ENCODE measurements at regions not wholly inside any gene's neighbourhood (a gene's known extent, or its start where the extent isn't known, plus 50 kb on each side); places are given as distances from the start of the nearest gene placed in this dataset.
A peak's percentile ranks its signal among the peaks of the same experiment; 100 is the strongest.
"Not testable (repeated sequence)": the region's sequence is repeated elsewhere in the genome, so short reads cannot be mapped to it uniquely, and the experiment has no call there.

- no peak for DNase-seq
Observed at GRCh38 chr2:164024396-164024795, 288.6 kb upstream of the FIGN start.

DNA sequence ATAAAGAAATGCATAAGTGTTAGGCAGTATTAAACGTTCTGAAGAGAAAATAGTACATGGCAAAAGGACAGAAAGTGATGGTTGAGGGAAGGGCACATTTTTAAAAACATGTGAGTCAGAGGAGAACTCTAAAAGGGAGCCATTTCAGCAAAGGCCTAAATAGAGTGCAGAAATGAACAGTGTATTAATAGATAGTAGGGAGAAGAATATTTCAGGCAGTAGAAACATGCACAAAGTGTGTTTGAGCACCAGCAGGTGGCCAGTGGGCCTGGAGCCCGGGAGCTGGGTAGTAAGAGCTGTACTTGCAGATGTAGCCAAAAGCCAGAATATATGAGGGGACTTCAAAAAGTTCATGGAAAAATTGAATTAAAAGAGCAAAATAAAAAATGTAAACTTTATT is 288.1 kb upstream of the FIGN start:
- no peak for DNase-seq

- no peak for DNase-seq
Observed at GRCh38 chr2:164015328-164016123, 279.7 kb upstream of the FIGN start.

GRCh38 chr2:164014791-164015190 is 279.0 kb upstream of the FIGN start:
- no peak for DNase-seq

DNA sequence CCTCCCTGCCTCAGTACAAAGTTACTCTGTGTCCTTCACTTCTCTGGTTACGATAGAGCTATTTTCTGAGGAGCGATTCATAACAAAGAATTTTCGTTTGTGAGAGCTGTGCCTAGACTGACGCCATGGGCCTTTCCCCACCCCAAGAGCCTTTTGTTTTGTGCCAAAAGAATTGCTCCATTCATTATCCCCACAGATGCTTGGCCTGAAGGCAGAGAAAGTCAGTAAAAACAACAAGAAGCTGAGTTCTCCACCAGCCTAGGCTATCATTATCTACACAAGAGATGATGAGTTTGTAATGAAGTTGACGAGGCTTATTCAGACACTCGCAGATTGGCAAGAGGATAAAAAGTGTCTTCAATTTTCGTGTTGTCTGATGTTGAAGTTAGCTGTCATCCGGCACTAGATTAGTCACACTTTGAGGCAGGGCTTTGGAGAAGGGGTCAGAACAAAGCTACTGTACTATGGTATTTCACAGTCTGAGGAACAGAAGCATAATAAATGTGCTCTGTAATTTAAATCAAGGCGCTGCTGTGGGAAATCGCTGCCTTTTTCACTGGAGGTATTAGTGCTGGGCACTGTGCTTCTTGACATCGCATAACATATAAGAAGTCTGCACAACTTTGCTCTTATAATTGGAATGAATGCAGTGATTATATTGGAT is 278.4 kb upstream of the FIGN start:
- DNase-seq: no peak

DNA sequence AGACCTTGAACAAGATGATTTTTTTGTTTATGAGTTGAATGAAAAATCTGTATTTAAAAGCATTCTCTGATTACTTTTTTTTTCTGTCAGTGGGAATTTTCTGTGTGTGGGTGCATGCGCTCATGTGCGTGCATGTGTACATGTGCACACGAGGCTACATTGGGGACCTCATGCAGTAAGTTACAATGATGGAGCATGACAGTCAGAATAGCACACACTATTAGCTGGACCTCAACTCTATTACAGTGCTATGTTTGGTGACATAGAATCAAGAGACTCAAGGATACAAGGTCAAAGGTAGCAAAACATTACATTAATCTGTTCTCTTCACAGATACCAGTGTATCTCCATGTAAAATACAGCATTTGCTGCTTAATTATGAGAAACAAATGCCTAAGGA is 276.8 kb upstream of the FIGN start:
- DNase-seq: no peak

GRCh38 chr2:164009756-164010337 is 274.0 kb upstream of the FIGN start:
- DNase-seq: no peak

GRCh38 chr2:164008752-164009151 is 272.9 kb upstream of the FIGN start:
- no peak for DNase-seq

- no peak for DNase-seq
Observed at GRCh38 chr2:164006704-164007103, 270.9 kb upstream of the FIGN start.

DNA sequence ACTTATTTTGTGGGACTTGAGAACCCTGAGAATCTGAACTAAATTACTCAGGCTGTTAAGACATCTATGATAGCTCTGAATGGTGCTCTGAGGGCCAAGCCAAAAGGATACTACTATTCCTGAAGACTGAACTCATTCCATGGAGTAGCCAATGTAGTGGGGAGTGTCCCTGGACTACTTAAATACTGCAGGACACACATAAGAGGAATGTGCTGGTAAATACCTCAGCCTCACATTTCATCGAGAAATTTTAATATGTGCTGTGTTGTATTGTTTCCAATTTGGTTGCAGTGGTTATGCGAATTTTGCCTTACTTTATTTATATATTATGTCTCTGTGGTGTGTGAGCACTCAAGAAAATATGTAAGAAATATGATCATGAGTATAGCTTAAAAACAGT is 264.4 kb upstream of the FIGN start:
- no peak for DNase-seq

DNA sequence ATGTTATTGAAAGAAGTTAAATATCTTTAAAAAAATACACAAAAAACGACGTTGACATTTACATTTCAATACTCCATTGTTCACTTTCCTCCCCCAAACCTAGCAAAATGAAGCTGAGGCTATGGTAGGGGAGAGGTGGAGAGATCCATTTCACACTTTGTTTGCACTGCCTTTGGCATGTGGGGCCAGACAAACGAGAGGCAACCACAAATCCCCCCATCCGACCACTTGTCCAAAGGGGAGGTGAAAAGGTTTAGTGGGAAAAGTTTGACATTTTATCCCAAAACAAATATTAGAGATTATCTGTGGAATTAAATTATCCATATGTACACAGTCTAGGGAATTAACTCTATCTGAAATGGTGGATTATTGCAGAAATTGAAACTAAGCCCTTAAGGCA is 261.7 kb upstream of the FIGN start:
- no peak for DNase-seq

GRCh38 chr2:163990541-163990940 is 254.7 kb upstream of the FIGN start:
- no peak for DNase-seq

DNA sequence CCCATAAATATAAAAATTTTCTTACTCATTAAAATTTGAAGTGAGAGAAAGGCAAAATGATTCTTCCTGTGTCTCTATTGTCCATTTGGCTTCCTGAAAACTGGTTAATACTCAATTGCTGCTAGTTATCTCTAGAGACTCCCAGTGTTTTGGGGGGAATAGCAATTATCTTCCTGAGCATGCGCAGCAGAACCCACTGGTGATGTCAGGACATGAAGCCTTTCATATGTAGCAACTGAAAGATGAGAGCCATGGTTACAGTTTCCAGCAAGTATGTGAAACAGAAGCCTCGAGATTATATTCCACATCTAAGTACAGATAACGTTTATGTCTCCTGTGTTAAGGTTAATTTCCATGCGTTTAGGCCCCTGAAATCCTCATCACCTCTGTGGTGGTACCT is 254.3 kb upstream of the FIGN start:
- no peak for DNase-seq

DNA sequence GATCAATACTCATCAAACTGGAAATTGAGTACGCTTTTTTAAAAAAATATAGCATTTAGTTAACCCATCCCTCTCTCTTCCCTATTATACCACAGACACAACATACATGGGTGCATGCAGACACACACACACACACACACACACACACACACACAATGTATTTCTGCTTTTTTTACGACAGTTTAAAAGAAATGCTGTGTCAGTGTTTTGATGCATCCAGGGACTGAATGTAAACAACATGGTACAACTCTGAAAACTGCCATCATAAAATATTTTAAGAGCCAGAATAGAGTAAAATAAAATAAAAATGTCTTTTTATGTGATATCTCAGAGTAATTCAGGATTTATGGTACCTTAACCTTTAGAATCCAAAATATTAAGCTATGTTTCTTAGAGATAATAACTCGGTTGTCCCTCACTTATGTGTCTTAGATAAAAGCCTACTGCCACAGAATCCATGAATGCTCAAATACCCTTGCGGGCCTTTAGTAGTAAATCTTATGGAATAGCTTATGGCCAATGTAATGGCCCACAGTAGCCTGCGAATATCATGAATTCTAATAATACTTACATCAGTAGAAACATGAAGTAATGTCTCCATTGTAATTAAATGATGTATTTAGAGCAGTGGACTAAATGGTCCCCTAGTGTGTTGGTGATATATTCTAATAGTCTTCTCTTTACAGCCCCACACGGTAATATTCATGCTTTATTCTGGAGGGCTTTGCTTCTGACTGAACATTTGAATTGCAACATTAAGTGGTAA is 251.6 kb upstream of the FIGN start:
- no peak for DNase-seq

DNA sequence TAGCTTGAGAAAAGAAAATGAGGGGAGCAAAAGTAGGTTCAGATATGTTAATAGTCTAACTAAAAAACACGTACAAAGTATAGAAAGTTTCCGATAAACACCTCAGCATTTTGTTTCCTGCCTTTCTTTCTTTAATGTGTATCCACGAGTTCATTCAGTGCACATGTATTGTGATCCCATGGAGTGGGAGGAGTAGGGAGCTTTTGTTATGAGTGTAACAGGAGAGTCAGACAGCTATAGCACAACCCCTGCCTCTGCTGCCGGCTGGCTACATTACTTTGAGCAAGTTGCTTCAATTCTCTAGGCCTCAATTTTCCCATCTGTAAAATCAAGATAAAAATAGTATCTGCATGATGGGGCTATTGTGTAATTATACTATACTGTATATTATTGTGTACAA is 249.2 kb upstream of the FIGN start:
- DNase-seq: no peak

DNA sequence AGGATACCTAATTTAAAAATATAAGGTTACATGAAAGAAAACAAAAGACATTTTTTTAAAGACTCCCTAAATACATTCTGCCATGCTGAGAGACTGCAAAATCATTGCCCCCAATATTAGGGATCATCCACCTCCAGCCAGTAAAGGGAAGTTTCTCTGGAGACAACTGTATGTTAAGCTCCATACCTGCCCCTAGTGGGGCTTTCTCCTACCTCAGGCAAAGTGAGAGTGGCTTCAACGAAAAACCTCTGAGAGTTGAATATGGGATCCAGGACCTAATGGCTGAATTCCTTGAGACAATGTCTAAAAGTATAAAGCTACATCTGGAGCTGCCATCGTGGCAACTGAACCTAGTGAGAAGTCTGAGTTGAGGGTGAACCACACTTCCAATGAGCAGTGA is 248.1 kb upstream of the FIGN start:
- no peak for DNase-seq

GRCh38 chr2:163982938-163983337 is 247.1 kb upstream of the FIGN start:
- no peak for DNase-seq

GRCh38 chr2:163974766-163975165 is 239.0 kb upstream of the FIGN start:
- no peak for DNase-seq

- peak; percentile 39 for DNase-seq
Observed at GRCh38 chr2:163970058-163970813, 234.4 kb upstream of the FIGN start.

GRCh38 chr2:163964278-163964677 is 228.5 kb upstream of the FIGN start:
- DNase-seq: not testable (repeated sequence)

DNA sequence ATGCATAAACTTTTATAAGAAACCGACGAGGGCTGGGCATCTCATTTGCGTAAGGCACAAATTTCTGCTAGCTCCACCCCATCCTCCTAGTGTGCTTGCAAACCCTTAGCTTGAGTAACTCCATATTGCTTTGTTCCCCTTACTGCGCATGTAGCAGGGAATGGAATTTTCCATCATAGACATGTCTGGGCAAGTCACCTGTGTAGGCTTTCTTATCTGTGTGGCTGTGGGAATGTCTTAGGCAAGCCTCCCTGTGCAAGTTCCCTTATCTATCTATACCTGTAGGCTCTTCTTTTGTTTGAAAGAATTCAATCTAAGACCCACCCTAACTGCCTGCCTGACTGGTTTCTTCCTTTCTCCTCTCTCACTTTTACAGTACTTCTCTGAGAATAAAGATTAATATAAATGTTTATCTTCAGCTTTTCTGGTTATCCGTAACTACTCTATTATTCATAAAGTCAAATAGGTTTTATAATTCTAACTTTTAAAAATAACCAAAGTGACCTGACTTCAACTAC is 217.6 kb upstream of the FIGN start:
- no peak for DNase-seq

- no peak for DNase-seq
Observed at GRCh38 chr2:163951312-163951711, 215.5 kb upstream of the FIGN start.

All from muscle of arm (tissue), 1 donor.